ENCODE measurements at regions not wholly inside any gene's neighbourhood (a gene's known extent, or its start where the extent isn't known, plus 50 kb on each side); places are given as distances from the start of the nearest gene placed in this dataset.
"Not testable (repeated sequence)": the region's sequence is repeated elsewhere in the genome, so short reads cannot be mapped to it uniquely, and the experiment has no call there.

DNA sequence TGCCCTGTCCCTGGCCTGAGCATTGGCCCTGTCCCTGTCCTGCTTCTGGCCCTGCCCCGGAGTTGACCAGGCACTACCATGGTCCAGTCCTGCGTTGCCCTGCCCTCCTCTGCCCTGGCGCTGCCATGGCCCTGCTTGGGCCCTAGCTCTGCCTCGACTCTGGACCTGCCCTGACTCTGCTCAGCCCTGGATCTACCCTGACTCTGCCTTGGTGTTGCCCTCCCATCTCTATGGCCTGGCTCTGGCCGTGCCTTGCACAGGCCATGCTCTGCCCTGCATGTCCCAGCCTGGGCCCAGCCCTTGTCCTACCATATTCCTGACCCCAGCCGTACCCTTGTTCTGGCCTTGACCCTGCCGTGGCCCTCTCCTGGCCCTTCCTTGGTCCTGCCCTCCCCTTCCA is 235.7 kb downstream of the GOLGA6L6 start:
- TF ChIP-seq, protein P1, sequence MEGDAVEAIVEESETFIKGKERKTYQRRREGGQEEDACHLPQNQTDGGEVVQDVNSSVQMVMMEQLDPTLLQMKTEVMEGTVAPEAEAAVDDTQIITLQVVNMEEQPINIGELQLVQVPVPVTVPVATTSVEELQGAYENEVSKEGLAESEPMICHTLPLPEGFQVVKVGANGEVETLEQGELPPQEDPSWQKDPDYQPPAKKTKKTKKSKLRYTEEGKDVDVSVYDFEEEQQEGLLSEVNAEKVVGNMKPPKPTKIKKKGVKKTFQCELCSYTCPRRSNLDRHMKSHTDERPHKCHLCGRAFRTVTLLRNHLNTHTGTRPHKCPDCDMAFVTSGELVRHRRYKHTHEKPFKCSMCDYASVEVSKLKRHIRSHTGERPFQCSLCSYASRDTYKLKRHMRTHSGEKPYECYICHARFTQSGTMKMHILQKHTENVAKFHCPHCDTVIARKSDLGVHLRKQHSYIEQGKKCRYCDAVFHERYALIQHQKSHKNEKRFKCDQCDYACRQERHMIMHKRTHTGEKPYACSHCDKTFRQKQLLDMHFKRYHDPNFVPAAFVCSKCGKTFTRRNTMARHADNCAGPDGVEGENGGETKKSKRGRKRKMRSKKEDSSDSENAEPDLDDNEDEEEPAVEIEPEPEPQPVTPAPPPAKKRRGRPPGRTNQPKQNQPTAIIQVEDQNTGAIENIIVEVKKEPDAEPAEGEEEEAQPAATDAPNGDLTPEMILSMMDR (IDR thresholded peaks at IDR 0.05), result not testable (repeated sequence)
- TF ChIP-seq POLR2A (IDR thresholded peaks at IDR 0.05), result not testable (repeated sequence)
